DMS153 (cell line): ENCODE measurements at regions not wholly inside any gene's neighbourhood (a gene's known extent, or its start where the extent isn't known, plus 50 kb on each side); places are given as distances from the start of the nearest gene placed in this dataset.

Source experiments
- DNase-seq: peaks from one replicate; lab custom pipeline; 2025; lab: John Stamatoyannopoulos, UW

DNA sequence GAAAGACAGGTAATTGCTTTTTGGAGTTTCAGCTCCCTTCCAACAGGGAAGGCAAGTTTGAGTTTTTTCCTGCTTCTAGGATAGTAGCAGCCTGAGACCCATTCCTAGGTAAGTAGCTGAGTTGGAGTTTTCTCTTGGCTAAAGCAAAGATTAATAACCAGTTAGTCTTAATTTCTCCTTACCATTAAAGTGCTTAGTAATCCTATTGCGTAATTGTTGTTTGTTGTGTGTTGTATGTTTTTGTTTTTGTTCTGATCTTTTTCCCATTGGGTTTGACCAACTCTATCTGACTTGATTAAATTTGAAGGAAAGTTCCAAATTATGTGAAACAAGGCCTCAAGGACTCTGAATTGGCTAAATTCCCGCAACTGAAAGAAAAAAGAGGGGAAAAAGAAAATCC, 83.5 kb downstream of the TBX22 start:
- no peak for DNase-seq

DNA sequence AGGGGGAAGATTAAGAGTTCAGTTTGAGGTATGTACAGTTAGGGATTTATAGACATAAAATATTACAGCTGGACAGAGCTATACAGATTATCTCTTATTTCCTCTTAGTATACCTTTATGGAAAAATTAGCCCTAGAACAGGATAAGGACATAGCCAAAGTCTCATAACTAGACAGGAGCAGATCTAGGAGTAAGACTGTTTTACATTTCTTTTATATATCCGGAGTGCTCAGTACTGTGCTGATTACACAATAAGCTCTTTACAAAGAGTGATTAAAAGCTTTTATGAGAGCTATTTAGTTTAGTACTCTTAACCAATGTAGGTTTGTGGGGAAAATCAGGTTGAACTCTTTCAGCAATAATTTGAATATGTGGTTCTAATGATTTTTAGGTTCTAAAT, 105.8 kb downstream of the TBX22 start:
- DNase-seq: no peak

DNA sequence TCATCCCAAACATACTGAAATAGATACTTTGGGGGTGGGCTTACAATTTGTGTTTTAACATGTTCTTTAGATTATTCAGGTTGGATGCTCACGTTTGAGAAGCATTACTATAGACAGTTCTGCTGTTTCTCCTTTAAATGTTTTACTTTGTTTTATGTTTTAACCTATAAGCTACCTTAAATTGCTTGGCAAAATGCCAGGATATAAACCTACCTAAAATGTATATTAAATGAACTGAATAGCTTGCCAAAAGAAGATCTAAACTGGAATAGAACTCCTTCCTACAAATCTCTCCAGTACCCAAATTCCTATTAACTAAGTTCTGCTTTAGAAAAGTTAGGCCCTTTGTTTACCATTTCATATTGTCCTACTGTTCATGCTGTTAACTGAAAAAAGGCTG, 124.4 kb downstream of the TBX22 start:
- no peak for DNase-seq

DNA sequence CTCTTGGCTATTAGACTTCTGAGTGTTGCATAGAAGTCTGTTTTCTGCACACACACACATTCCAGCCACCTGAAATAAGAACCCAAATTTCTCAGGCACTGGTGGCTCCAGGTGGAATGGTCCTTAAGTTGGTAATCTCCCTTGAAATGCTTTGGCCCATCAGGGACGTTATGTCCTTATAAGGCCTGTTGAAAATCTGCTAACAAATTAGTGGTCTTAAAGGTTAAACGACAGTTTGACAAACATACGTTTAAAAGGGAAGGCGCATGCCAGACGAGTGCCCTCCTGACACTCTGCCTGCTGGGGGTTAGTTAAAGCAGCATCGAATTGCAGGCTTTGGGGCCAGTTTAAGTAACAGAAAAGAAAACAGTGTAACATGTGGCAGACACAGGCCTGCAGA, 125.0 kb downstream of the TBX22 start:
- DNase-seq: no peak

- DNase-seq: no peak
Measured at GRCh38 chrX:80170581-80170980, 156.0 kb downstream of the TBX22 start.

DNA sequence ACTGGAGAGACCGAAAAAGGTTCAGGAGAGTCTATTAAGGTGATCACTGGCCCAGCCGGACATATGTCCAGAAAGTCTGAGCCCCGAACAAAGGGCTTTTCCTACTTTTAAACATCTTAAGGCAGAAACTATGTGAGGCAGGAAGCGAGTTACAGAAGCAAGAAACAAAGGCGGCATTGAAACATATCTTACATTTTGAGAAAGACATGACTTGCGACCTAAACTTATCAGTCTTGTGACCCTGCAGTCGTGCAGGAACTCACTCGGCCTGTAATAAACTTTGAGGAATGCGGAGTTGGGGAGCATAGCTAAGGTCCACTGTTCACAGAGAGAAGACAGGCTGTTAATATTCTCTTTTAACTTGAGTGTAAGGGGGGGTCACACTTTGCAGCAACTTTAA, 158.7 kb downstream of the TBX22 start:
- no peak for DNase-seq

GRCh38 chrX:80174925-80175574, 160.5 kb downstream of the TBX22 start:
- no peak for DNase-seq

GRCh38 chrX:80181079-80181478, 166.5 kb downstream of the TBX22 start:
- DNase-seq: no peak

GRCh38 chrX:80184854-80185253, 170.3 kb downstream of the TBX22 start:
- DNase-seq: no peak

DNA sequence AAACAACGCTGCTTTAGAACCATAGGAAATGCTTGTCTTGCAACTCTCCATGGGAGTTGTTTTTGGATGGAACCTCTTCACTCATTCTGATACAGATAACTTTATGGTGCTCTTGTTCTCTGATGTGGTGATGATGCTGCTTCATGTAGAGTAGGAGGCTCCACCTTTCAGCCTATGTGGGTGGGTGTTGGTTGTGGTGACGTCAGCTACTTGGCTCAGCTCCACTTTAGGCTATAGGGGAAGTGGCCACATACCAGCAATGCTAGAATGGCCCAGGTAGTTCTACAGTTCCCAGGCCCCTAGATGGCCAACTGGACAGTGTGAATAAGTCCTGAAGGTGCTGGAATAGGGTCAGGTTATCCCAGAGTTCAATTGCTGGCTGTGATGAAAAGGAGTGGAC, 192.1 kb downstream of the TBX22 start:
- DNase-seq: no peak

GRCh38 chrX:80207327-80207726, 192.8 kb downstream of the TBX22 start:
- DNase-seq: no peak

DNA sequence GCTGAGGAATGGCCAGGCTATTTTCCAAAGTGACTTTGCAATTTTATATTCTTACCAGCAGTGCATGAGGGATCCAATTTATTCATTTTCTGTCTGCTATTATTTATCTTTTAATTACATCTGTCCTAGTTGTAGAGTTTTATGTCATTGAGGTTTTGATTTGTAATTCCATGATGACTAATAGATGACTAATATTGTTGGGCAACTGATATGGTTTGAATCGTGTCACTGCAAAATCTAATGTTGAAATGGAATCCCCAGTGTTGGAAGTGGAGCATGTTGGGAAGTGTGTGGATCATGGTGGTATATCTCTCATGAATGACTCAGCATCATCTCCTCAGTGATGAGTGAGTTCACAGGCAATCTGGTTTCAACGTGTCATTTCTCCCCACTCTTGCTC, 201.5 kb downstream of the TBX22 start:
- DNase-seq: no peak

GRCh38 chrX:80223982-80224579, 196.2 kb upstream of the TENT5D start:
- DNase-seq: no peak

GRCh38 chrX:80229626-80230025, 190.6 kb upstream of the TENT5D start:
- no peak for DNase-seq

- no peak for DNase-seq
Measured at GRCh38 chrX:80237072-80237471, 183.2 kb upstream of the TENT5D start.

GRCh38 chrX:80246271-80246670, 174.0 kb upstream of the TENT5D start:
- no peak for DNase-seq

GRCh38 chrX:80266287-80266686, 154.0 kb upstream of the TENT5D start:
- DNase-seq: no peak

DNA sequence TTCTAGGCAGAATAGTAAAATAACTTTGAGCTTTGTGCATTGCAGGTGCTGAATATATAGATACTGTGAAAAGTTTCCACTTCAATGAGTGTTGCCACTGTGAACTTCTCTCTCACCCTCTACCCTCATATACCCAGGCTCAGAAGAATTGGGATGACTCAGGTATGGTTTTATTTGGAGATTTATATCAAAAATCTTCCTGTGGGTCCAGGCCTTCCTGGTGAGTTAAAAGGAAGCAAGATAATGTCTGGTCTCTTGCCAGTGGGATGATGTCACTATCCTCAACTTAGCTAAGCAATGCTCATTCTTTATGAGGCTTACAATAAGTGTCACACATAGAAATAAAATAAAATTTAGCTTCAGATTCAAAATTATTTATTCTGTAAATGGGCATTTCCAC, 153.3 kb upstream of the TENT5D start:
- DNase-seq: no peak

DNA sequence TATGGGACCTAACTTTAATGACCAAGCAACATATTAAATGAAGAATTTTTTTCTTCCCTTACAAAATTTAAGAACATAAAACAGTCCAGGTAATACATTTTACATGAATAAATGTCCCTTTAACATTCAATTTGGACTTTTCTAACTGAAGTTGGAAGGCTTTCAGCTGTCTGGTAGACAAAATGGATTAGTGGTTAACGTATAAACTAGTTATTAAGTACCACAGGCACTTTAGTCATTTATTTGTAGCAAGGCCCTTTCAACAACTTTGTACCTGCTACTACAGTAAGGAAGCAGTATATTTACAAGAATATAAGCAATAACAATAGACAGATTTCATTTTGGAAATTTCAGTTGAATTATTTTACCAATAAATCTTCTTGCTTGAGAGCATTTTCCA, 152.5 kb upstream of the TENT5D start:
- no peak for DNase-seq

GRCh38 chrX:80282535-80282934, 137.7 kb upstream of the TENT5D start:
- DNase-seq: no peak

- no peak for DNase-seq
Measured at GRCh38 chrX:80285131-80285773, 135.0 kb upstream of the TENT5D start.

DNA sequence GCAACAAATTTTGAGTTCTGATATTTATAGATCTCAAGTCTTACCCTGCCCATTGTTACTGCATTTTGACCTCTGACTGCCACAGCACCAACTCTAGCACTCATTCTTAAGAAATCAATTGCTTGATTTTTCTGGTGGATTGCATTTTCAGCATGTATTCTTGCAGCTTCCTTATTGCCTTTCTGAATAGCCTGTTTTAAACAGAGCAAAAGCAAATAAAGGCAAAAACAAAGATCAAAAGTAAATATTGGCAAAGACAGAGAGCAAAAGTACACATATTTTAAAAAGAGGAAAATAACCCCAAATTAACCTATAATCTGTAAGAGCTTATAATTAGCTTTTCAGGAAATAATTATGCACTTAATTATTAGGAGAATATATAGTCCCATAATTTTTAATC, 129.4 kb upstream of the TENT5D start:
- DNase-seq: no peak

DNA sequence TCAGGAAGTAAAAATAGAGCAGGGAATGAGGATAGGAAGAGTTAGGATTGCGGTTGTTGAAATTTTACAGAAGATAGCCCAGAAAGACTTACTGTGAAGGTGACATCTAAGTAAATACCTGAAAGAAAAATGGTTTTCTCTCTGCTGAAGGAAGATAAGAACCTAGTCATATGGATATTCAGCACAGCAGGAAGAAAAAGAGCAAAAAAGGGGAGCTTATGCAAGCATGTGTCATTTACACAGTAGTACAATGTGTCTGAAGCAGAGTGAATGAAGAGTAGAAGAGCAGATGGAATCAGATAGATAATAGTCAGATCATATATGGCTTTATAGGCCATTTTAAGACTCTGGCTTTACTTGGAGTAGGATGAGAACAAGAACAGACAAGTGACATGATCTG, 126.9 kb upstream of the TENT5D start:
- no peak for DNase-seq

DNA sequence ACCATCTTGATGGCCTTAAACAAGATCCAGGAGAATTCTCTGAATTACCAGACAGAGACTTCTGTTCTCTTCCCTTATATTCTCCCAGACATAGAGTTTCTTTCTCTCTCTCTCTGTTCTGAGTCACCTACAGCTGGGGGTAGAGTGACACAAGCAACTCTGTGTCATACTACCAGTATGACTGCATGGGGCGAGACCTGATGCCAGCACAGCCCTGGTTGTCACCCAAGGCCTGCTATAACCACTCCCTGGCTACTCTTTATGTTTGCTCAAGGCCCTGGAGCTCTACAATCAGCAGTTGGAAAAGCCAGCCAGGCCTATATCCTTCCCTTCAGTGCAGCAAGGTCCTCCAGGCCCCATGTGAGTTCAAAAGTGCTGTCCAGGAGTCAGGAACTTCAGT, 114.2 kb upstream of the TENT5D start:
- no peak for DNase-seq
